Mesothelial cell of epicardium (in vitro differentiated cells): ENCODE measurements at regions not wholly inside any gene's neighbourhood (a gene's known extent, or its start where the extent isn't known, plus 50 kb on each side); places are given as distances from the start of the nearest gene placed in this dataset.

Source experiments
- DNase-seq, 2 experiments: peaks; one replicate each; pipeline ENCODE4 v3.0.0; 2021; ENCODE audit warnings: low spot score in 2 of 2; ENCODE audit not compliant: unreplicated experiment in 2 of 2
- H3K27ac Mint-ChIP-seq: 2 replicates; pipeline ENCODE4 v1.8.0; 2021; ENCODE audit warnings: mixed read lengths
- H3K27me3 Mint-ChIP-seq: 2 replicates; pipeline ENCODE4 v1.8.0; 2021; ENCODE audit warnings: low read depth, mixed read lengths
- H3K36me3 Mint-ChIP-seq: 2 replicates; pipeline ENCODE4 v1.8.0; 2021; ENCODE audit warnings: mixed read lengths
- H3K4me1 Mint-ChIP-seq: 2 replicates; pipeline ENCODE4 v1.8.0; 2021; ENCODE audit warnings: mixed read lengths
- H3K4me3 Mint-ChIP-seq: 2 replicates; pipeline ENCODE4 v1.8.0; 2021; ENCODE audit warnings: mild to moderate bottlenecking, moderate library complexity, mixed read lengths
- H3K9me3 Mint-ChIP-seq: 2 replicates; pipeline ENCODE4 v1.8.0; 2021; ENCODE audit warnings: mixed read lengths
- CTCF ChIP-seq: fragments of 200-600 bp; sonication (generic); IDR thresholded peaks from one replicate; pipeline ENCODE4 v1.5.0; 2021; ENCODE audit warnings: antibody characterized with exemption; ENCODE audit not compliant: unreplicated experiment

- Mint-ChIP-seq H3K4me3 (no peak overlapping the region), H3K27ac (no peak overlapping the region), H3K27me3 (no peaks in the 10 kb centered on the region), H3K4me1 (no peaks in the 10 kb centered on the region), H3K36me3 (no peaks in the 10 kb centered on the region), H3K9me3 (no peaks in the 10 kb centered on the region)
- no peak for TF ChIP-seq CTCF
- DNase-seq = no peak
Observed at GRCh38 chr2:53150146-53150545, 617.5 kb upstream of the CHAC2 start.

GRCh38 chr2:53148221-53148620 lies 619.4 kb upstream of the CHAC2 start:
- H3K4me1 Mint-ChIP-seq = no peaks in the 10 kb centered on the region
- H3K27ac Mint-ChIP-seq = no peak overlapping the region

GRCh38 chr2:53131416-53131815 lies 636.2 kb upstream of the CHAC2 start:
- TF ChIP-seq CTCF = no peak
- H3K36me3 Mint-ChIP-seq = no peaks in the 10 kb centered on the region
- H3K27me3 Mint-ChIP-seq = no peaks in the 10 kb centered on the region
- H3K27ac Mint-ChIP-seq = no peak overlapping the region
- H3K4me3 Mint-ChIP-seq = no peak overlapping the region
- no peaks in the 10 kb centered on the region for H3K9me3 Mint-ChIP-seq
- H3K4me1 Mint-ChIP-seq = peaks cover 9% of the 10 kb centered on the region
- no peak for DNase-seq

More at GRCh38 chr2:53148221-53148620, 619.4 kb upstream of the CHAC2 start:
- Mint-ChIP-seq H3K9me3 (no peaks in the 10 kb centered on the region), H3K36me3 (no peaks in the 10 kb centered on the region), H3K4me3 (no peak overlapping the region), H3K27me3 (no peaks in the 10 kb centered on the region)
- TF ChIP-seq CTCF = no peak
- no peak for DNase-seq

- Mint-ChIP-seq H3K27ac (no peak overlapping the region), H3K4me3 (no peak overlapping the region), H3K36me3 (no peaks in the 10 kb centered on the region), H3K4me1 (peaks cover 9% of the 10 kb centered on the region), H3K9me3 (no peaks in the 10 kb centered on the region), H3K27me3 (no peaks in the 10 kb centered on the region)
- TF ChIP-seq CTCF = no peak
- no peak for DNase-seq
Observed at GRCh38 chr2:53130441-53130943, 637.1 kb upstream of the CHAC2 start.

GRCh38 chr2:53129851-53130250 lies 637.8 kb upstream of the CHAC2 start:
- Mint-ChIP-seq H3K4me3 (no peak overlapping the region), H3K36me3 (no peaks in the 10 kb centered on the region), H3K9me3 (no peaks in the 10 kb centered on the region), H3K27ac (no peak overlapping the region), H3K4me1 (peaks cover 9% of the 10 kb centered on the region), H3K27me3 (no peaks in the 10 kb centered on the region)
- TF ChIP-seq CTCF = no peak
- DNase-seq = no peak

GRCh38 chr2:53127061-53127650 lies 640.4 kb upstream of the CHAC2 start:
- no peak overlapping the region for H3K27ac Mint-ChIP-seq
- no peaks in the 10 kb centered on the region for H3K36me3 Mint-ChIP-seq
- H3K9me3 Mint-ChIP-seq = peaks cover 13% of the 10 kb centered on the region
- no peak for TF ChIP-seq CTCF
- H3K27me3 Mint-ChIP-seq = no peaks in the 10 kb centered on the region
- peaks cover 9% of the 10 kb centered on the region for H3K4me1 Mint-ChIP-seq
- DNase-seq = no peak
- no peak overlapping the region for H3K4me3 Mint-ChIP-seq
